Neuronal stem cell (in vitro differentiated cells): ENCODE measurements at regions not wholly inside any gene's neighbourhood (a gene's known extent, or its start where the extent isn't known, plus 50 kb on each side); places are given as distances from the start of the nearest gene placed in this dataset.

Experiments used
- DNase-seq: peaks from one replicate; pipeline ENCODE4 v3.0.0-alpha.2; 2013; ENCODE audit warnings: low spot score
- H2AFZ ChIP-seq: one replicate; pipeline ENCODE4 v1.6.1; 2013; ENCODE audit warnings: mild to moderate bottlenecking, low read length, inconsistent platforms
- H2AK5ac ChIP-seq: 2 replicates; pipeline ENCODE4 v1.6.1; 2013; ENCODE audit warnings: low read depth, mild to moderate bottlenecking, inconsistent platforms, low read length, moderate library complexity, mixed read lengths
- H2BK120ac ChIP-seq: 2 replicates; pipeline ENCODE4 v1.6.1; 2013; ENCODE audit warnings: low read depth, mild to moderate bottlenecking, inconsistent platforms, low read length, moderate library complexity, mixed read lengths
- H2BK12ac ChIP-seq: one replicate; pipeline ENCODE4 v1.6.1; 2013; ENCODE audit warnings: low read length, inconsistent platforms
- H2BK15ac ChIP-seq: 2 replicates; pipeline ENCODE4 v1.6.1; 2013; ENCODE audit warnings: mild to moderate bottlenecking, low read length, inconsistent platforms, mixed read lengths
- H2BK5ac ChIP-seq: one replicate; pipeline ENCODE4 v1.6.1; 2013; ENCODE audit warnings: inconsistent platforms, mild to moderate bottlenecking, low read length, moderate library complexity
- H3K14ac ChIP-seq: one replicate; pipeline ENCODE4 v1.6.1; 2013; ENCODE audit warnings: low read length, inconsistent platforms
- H3K18ac ChIP-seq: 2 replicates; pipeline ENCODE4 v1.6.1; 2013; ENCODE audit warnings: low read length, inconsistent platforms
- H3K23ac ChIP-seq: 2 replicates; pipeline ENCODE4 v1.6.1; 2013; ENCODE audit warnings: low read depth, mild to moderate bottlenecking, mixed read lengths, low read length, inconsistent platforms; ENCODE audit not compliant: poor library complexity
- H3K27ac ChIP-seq: replicated peaks from 3 replicates; pipeline ENCODE4 v1.5.1; 2013; ENCODE audit warnings: low read length, inconsistent platforms
- H3K27me3 ChIP-seq, 3 experiments: 2 replicates each; pipeline ENCODE4 v1.6.1; 2013; ENCODE audit warnings: low read length in 3 of 3, mild to moderate bottlenecking in 2 of 3, inconsistent platforms in 1 of 3, low read depth in 1 of 3, mixed read lengths in 1 of 3, moderate library complexity in 1 of 3; ENCODE audit not compliant: control insufficient read depth in 3 of 3, insufficient read depth in 3 of 3
- H3K36me3 ChIP-seq, 2 donors: replicated peaks in 1 of 2; 2 replicates each; pipeline ENCODE4 v1.6.1; 2013; ENCODE audit warnings: low read length in 2 of 2; ENCODE audit not compliant: control insufficient read depth in 2 of 2, insufficient read depth in 2 of 2
- H3K4ac ChIP-seq: 2 replicates; pipeline ENCODE4 v1.6.1; 2013; ENCODE audit warnings: inconsistent platforms, mild to moderate bottlenecking, low read length, moderate library complexity
- H3K4me1 ChIP-seq, 2 donors: 1 replicate in 1 of 2; 2 replicates in 1 of 2; pipeline ENCODE4 v1.6.1; 2013; ENCODE audit warnings: low read length in 2 of 2, low read depth in 1 of 2; ENCODE audit not compliant: control insufficient read depth in 2 of 2, insufficient read depth in 1 of 2
- H3K4me2 ChIP-seq: one replicate; pipeline ENCODE4 v1.6.1; 2013; ENCODE audit warnings: mild to moderate bottlenecking, low read length, inconsistent platforms; ENCODE audit not compliant: insufficient read depth, poor library complexity, severe bottlenecking
- H3K4me3 ChIP-seq, 2 donors: 2 replicates each; pipeline ENCODE4 v1.5.1; 2013; ENCODE audit warnings: low read length in 2 of 2, mild to moderate bottlenecking in 2 of 2, inconsistent platforms in 1 of 2, moderate library complexity in 1 of 2
- H3K79me1 ChIP-seq: one replicate; pipeline ENCODE4 v1.6.1; 2013; ENCODE audit warnings: low read depth, mild to moderate bottlenecking, inconsistent platforms, low read length, moderate library complexity
- H3K9ac ChIP-seq: one replicate; pipeline ENCODE4 v1.6.1; 2013; ENCODE audit warnings: mild to moderate bottlenecking, low read depth, low read length, inconsistent platforms; ENCODE audit not compliant: poor library complexity
- H3K9me3 ChIP-seq, 2 donors: replicated peaks in 1 of 2; 2 replicates each; pipeline versions ENCODE3 to v1.6.1; 2013; ENCODE audit warnings: low read length in 2 of 2, mild to moderate bottlenecking in 2 of 2, inconsistent platforms in 1 of 2, low read depth in 1 of 2, mixed read lengths in 1 of 2, moderate library complexity in 1 of 2; ENCODE audit not compliant: control insufficient read depth in 2 of 2, insufficient read depth in 1 of 2
- H4K8ac ChIP-seq: one replicate; pipeline ENCODE4 v1.6.1; 2013; ENCODE audit warnings: low read depth, mild to moderate bottlenecking, inconsistent platforms, low read length, moderate library complexity
- H4K91ac ChIP-seq: one replicate; pipeline ENCODE4 v1.6.1; 2013; ENCODE audit warnings: low read length, low read depth, mild to moderate bottlenecking, inconsistent platforms; ENCODE audit not compliant: poor library complexity
- WGBS, 2 donors: extraction: QIAGEN DNeasy Blood & Tissue Kit; methylation state at CpG; one replicate each; pipeline ENCODE4 v1.1.7; 2013; ENCODE audit warnings: missing lambda C conversion rate in 2 of 2, mixed read lengths in 1 of 2; ENCODE audit not compliant: insufficient read length in 2 of 2, insufficient replicate concordance in 1 of 2; ENCODE audit errors: extremely low coverage in 2 of 2; 5-methylcytosine and 5-hydroxymethylcytosine counted together

DNA sequence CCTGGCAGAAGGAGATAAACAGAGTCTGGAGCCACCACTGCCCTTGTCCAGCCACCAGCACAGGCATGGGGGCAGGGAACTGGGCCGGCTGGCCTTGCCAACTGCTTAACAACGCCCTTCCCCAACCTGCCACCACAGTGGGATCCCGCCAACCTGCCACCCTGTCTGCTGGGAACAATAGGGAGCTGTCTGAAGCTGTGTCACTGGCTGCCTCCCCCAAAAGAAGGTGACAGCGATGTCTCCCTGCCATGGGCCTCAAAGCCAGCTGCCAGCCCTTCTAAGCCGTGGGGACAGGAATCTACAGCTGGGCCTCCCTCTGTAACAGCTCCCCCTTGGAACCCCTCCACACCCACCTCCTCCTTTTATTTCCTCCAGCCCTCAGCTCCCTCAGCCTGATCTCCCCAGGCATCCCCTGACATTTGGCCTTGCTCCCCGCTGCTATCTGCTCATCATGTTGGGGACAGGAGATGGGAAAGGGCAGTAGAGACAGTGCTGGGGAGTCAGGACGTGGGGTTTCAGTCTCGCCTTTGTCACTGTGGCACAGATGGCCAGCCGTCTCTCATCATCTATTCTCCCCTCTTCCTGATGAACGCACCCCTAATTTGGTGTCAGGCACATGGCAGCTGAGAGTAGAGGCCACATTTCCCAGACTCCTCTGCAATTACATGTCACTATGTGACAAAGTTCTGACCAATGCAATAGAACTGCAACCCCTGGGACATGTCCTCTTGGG, 51.3 kb upstream of the PRDM11 start:
- no peak for DNase-seq
- H3K36me3 ChIP-seq: no peaks in the 10 kb centered on the region
- H4K8ac ChIP-seq: no peak overlapping the region
- H3K9ac ChIP-seq: no peak overlapping the region
- no peak overlapping the region for H3K4me3 ChIP-seq
- H3K79me1 ChIP-seq: no peaks in the 10 kb centered on the region
- no peak overlapping the region for H2AK5ac ChIP-seq
- H3K4me2 ChIP-seq: no peak overlapping the region
- H2BK12ac ChIP-seq: no peak overlapping the region
- H3K4ac ChIP-seq: no peak overlapping the region
- no peak overlapping the region for H3K23ac ChIP-seq
- no CpG with 5 or more reads among the region's 10 CpGs for WGBS, 2 donors
- no peak overlapping the region for H3K27ac ChIP-seq
- H3K18ac ChIP-seq: no peak overlapping the region
- no peak overlapping the region for H2BK120ac ChIP-seq
- H3K14ac ChIP-seq: no peak overlapping the region
- H3K27me3 ChIP-seq: peaks cover 0 to 30% (median 0%) of the 10 kb centered on the region in 3 experiments
- H3K9me3 ChIP-seq: no peaks in the 10 kb centered on the region
- H2BK5ac ChIP-seq: no peak overlapping the region
- no peak overlapping the region for H2AFZ ChIP-seq
- H4K91ac ChIP-seq: no peak overlapping the region
- H2BK15ac ChIP-seq: no peak overlapping the region
- H3K4me1 ChIP-seq: peaks cover 0 to 20% of the 10 kb centered on the region in 2 donors

DNA sequence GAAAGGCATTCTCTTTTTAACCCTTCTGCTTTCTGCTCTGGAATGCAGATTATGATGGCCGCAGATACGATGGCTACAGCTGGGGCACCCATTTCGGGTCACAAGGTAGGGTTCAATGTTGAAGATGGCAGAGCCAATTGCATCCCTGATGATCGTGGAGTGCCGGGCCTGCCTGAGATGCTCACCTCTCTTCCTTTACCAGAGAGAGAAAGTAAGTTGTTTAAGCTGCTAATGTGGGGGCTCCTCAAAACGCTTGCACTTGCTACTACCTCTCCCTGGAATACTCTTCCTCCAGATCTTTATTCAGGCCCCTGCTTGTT, 50.8 kb upstream of the PRDM11 start:
- Histone ChIP-seq H3K18ac (no peak overlapping the region), H3K4me2 (no peak overlapping the region), H3K36me3 (no peaks in the 10 kb centered on the region), H3K4me3 (no peak overlapping the region), H2BK5ac (no peak overlapping the region), H3K4me1 (peaks cover 0 to 20% of the 10 kb centered on the region in 2 donors), H4K8ac (no peak overlapping the region), H2AK5ac (no peak overlapping the region), H3K9me3 (no peaks in the 10 kb centered on the region), H4K91ac (no peak overlapping the region), H2BK12ac (no peak overlapping the region), H3K23ac (no peak overlapping the region), H3K79me1 (no peaks in the 10 kb centered on the region), H3K27ac (no peak overlapping the region), H3K14ac (no peak overlapping the region), H3K4ac (no peak overlapping the region), H2BK120ac (no peak overlapping the region), H3K27me3 (peaks cover 0 to 30% (median 0%) of the 10 kb centered on the region in 3 experiments), H2BK15ac (no peak overlapping the region), H2AFZ (no peak overlapping the region), H3K9ac (no peak overlapping the region)
- WGBS, 2 donors: no CpG with 5 or more reads among the region's 6 CpGs
- no peak for DNase-seq

DNA sequence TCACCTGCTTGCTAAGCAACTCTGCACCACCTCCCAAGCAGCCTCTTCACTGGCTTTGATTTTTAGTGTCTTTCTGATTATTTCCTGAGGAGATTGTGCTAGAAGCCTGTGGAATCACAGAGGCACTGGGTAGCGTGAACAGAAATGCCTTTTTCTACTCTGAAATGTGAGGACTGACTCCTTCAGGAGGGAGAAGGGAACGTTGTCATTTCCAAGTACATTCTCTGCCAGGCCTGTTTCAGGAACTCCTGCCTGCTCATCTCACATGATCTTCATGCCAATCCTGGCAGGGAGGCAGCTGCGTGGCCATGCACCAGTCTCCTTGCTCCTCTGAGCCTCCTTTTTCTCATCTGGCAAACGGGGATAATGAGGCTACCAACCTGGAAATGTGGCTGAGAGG, 49.8 kb upstream of the PRDM11 start:
- Histone ChIP-seq H3K4ac (no peak overlapping the region), H2BK5ac (no peak overlapping the region), H3K14ac (no peak overlapping the region), H3K9me3 (no peaks in the 10 kb centered on the region), H4K91ac (no peak overlapping the region), H3K4me2 (no peak overlapping the region), H2BK15ac (no peak overlapping the region), H3K36me3 (no peaks in the 10 kb centered on the region), H3K79me1 (no peaks in the 10 kb centered on the region), H3K23ac (no peak overlapping the region), H3K27ac (no peak overlapping the region), H3K18ac (no peak overlapping the region), H4K8ac (no peak overlapping the region), H3K27me3 (peaks cover 0 to 30% (median 0%) of the 10 kb centered on the region in 3 experiments), H3K4me1 (peaks cover 0 to 19% of the 10 kb centered on the region in 2 donors), H2BK120ac (no peak overlapping the region), H2AFZ (no peak overlapping the region), H3K9ac (no peak overlapping the region), H2AK5ac (no peak overlapping the region), H3K4me3 (no peak overlapping the region), H2BK12ac (no peak overlapping the region)
- no CpG with 5 or more reads among the region's 4 CpGs for WGBS, 2 donors
- DNase-seq: no peak
